Activated T-cell treated with anti-CD3 and anti-CD28 coated beads, Interleukin-2, amount 50 U/mL, for 1 hour (primary cell): ENCODE measurements at regions not wholly inside any gene's neighbourhood (a gene's known extent, or its start where the extent isn't known, plus 50 kb on each side); places are given as distances from the start of the nearest gene placed in this dataset.
"Not testable (repeated sequence)": the region's sequence is repeated elsewhere in the genome, so short reads cannot be mapped to it uniquely, and the experiment has no call there.

Source experiments
- DNase-seq: peaks from one replicate; pipeline ENCODE4 v3.0.0-alpha.2; 2020

DNA sequence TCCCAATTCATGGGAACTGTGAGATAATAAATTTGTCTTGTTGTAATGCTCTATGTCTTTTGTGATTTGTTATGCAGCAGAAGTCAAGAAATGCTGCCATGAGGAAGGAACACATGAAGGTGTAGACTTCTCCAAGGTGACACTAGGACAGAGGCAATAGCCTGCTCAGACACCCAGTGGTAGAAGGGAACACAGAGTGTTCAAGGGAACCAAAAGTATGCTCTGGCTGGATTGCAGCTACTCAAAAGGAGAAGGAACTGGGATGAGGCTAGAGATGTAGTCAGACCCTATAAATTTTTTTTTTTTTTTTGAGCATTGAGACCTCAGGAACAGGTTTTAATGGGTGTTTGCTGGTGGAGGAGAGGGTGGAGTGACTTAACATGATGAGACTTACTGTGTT is 232.5 kb downstream of the PARP8 start:
- DNase-seq: no peak

DNA sequence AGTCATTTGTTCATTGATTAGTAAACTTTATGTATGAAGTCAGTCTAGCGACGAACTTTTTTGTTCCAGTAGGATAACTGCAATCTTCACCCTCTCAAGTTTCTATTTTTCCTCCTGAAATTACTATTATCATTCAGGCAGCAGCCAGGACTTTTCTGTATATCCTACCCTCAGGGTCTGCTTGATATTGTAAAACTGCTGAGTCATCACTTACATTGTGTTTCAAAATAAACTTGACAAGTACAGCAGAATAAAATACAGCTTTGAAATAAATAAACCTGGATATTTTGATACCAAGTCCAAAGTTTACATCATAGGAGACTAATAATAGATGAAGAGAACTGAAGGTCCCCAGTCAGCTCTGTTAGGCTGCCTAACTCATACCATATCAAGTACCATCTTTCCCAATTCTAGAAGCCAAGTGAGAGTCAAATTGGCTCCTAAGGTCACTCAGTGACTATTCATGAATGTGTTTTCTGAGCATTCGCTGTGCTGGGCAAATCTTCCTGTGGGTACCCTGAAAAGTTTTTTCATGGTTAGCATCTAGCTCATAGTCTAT is 234.6 kb downstream of the PARP8 start:
- DNase-seq: no peak

DNA sequence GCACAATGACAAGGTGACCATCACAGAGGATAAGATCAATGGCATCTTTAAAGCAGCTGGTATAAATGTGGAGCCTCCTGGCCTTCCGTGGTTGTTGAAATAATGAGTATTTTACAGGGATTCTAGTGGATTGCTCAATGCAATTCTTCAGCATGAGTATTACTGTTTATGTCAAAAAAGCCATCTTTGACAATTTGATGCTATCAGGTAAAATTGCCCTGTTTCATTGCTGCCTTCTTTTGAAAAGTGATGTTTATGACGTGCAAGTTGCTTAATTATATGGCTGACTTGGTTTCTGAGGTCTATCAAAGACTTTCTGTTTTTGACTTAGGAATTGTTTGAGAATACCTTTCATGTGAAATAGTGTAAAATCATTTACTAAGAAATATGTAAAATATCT is 237.2 kb downstream of the PARP8 start:
- no peak for DNase-seq

DNA sequence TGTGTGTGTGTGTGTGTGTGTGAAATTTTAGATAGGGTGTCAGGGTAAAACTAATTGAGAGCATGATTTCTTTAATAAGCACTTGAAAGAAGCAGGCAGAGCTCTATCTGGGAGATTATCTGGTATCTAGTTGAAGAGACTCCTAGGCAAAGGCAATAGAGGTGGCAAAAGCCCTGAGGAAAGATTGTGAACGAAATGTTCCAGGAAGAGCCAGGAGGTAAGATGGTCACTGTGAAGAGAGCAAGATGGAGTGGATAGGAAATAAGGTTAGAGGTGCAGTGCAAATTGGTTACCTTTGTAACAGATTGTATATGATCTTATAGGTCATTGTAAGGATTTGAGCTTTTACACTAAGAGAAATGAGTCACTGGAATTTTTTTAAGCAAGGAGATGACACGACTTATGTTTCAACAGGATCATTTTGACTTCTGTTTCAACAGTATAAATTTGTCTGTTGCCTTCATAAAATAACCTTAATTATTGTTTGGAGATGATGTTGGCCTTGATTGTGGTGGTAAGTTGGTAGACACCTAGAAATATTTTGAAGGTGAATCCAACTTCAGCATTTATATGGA is 239.6 kb downstream of the PARP8 start:
- DNase-seq: no peak

DNA sequence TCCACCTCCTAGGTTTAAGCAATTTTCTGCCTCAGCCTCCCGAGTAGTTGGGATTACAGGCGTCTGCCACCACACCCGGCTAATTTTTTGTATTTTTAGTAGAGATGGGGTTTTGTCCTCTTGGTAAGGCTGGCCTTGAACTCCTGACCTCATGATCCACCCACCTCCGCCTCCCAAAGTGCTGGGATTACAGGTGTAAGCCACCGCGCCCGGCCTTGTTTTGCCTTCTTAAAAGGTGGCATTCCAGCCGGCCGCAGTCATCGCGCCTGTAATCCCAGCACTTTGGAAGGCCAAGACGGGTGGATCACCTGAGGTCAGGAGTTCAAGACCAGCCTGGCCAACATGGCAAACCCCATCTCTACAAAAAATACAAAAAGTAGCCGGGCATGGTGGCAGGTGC is 253.7 kb downstream of the PARP8 start:
- DNase-seq: not testable (repeated sequence)

DNA sequence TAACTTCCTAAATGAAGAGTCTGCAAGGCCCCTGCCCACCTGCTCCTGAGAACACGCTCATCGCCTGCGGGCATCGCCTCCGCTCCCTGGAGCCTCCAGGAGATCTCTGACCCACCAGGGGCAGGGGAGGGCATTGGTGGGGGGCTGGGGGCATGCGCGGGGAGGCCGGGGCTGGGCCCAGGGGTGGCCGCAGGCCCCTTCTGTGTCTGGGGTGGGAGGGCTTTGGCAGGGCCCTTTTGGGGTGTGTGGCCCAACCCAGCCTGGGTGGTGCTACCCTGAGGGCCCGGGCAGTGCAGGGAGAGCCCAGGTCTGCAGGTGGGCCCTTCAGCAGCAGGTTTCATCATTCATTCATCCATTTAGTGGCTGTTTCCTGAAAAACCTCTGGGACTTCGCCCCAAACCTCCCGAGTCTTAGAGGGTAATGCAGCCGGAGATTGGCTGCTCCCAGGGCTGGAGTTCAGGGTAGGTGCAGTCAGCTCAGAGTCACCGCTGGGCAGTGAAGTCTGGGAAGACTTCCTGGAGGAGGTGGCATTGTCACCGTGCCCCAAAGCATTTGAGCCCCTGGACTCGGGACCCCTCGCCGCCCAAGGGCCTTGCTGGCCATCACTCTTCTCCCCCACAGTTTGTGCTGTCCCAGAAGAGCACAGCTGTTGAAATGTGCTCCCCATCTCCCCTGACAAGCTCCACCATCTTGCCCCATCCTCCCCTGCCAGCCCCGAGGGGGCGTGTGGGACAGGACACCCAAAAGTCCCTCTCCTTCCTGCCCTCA is 255.1 kb downstream of the PARP8 start:
- DNase-seq: no peak

DNA sequence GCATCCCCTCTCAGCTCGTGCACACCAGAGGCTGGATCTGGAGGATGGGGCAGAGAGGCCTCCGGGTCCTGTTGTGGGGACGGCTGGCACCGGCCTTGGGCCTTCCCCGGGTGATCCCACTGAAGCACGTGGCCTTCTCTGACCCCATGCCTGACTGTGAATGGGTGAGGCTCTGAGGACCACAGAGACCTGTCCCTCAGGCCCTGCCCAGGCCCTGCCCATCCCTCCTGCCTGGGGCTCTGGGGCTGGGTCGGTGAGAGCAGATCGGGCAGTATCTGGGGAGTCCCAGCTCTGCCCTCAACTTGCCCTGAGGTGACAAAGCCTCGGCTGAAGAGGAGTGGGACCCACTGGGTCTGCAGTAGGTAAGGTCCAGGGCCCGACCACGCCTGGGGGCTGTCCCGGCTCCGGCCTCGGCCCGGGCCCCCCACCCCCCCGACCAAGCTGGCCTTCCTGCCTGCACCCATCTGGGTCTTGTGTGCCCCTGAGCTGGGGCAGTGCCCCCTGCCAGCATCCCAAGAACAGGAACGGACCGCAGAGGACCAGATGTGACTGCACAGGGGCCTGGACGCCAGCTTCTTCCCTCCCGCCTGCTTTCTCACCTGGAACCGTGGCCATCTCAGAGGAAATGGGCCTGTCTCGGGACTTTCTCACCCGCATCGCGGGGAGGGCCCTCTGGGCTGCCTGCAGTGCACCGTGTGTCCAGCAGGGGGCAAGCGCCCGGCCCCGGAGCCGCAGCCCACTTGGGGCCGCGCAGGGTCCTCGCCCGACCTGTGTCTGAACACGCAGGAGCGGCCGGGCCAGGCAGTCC is 255.9 kb downstream of the PARP8 start:
- DNase-seq: peak; percentile 20

DNA sequence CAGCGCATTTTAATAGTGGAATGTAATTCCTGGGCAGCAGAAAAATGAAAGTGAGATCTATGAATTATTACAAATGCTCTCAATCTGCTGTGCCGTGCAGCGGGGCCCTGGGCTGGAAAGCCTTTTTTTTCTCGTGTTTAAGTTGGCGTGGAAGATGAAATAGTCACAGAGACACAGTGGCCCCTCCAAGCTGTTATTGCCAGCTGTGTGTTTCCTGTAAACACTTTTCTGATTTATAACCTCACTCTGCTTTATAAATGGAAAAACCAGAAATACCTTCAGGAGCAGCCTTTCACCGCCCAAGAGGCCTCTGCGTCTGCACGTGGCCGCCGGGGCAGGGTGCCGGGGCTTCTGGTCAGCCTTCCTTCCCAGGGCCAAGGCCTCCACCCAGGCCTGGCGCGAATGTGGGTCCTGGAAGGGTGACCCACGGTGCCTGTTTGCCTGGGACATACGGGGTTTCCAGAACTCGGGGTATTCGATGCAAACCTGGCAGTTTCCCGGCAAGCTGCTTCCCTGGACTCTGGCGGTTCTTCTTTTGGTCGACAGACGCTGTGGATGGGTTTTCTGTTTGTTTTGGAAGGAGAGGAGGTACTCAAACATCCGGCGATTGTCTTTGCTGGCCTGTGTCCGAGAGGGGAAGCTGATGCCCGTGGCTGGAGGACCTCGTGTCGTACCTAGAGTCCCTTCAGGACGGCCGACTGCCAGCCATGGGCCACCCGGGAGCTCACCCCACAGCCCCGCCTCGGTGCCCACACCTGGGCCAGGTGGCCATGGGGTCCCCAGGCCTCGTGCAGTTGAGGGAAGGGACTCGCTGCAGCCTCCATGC is 256.7 kb downstream of the PARP8 start:
- DNase-seq: no peak

DNA sequence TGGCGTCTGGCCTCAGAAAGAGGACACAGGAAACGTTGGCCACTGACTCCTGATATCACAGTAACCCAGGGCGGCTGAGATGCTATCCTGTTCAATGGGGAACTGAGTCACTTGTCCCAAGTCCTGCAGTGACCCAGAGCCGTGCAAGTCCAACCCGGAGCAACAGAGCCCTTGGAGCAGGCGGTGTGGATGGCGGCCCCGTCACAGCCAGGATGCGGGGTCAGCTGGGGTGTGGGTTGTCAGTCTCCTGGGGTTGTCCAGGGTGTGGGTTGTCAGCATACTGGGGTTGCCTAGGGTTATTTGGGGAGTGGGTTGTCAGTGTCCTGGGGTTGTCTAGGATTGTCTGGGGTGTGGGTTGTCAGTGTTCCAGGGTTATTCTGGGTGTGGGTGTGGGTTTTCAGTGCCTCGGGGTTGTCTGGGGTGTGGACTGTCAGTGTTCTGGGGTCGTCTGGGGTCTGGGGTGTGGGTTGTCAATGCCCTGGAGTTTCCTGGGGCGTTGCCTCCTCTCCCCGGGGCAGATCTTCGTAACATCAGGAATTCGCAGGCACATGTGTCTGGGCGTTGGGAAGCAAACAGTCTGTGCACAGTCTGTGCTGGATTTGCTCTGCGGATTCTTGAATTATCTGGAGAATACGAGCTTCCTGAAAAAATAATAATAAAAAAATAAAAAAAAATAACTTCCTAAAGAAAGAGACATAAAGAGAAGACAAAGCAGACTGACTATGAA is 257.5 kb downstream of the PARP8 start:
- no peak for DNase-seq

DNA sequence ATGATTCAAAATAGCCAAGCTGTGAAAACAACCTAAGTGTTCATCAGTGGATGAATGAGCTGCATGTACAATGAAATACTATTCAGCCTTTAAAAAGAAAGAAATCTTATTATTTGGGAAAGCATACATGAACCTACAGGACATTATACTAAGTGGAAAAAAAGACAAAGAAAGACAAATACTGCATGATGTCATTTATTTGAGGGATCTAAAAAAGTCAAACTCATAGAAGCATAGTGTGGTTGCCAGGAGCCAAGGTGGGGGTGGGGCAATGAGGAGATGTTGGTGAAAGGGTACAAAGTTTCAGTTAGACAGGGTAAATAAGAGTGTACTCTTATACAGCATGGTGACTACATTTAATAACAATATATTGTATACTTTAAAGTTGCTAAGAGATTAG is 261.5 kb downstream of the PARP8 start:
- no peak for DNase-seq

DNA sequence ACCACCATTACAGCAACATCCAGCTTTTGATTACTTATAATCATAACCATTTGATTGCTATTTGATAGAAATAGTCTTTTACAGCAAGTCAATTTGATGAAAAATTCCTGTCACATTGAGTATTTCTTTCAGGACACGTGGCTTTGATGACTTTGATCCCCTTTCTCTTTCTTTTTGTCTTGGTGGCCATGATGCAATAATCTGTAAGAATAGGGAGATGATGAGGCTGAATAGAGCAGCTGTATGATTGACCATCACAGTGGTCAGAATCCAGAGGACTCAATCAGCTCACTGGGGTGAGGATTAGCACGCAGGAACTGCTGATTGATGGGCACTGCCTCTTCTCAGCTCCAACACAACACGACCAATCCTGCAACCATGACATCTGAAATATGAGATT is 262.7 kb downstream of the PARP8 start:
- no peak for DNase-seq

DNA sequence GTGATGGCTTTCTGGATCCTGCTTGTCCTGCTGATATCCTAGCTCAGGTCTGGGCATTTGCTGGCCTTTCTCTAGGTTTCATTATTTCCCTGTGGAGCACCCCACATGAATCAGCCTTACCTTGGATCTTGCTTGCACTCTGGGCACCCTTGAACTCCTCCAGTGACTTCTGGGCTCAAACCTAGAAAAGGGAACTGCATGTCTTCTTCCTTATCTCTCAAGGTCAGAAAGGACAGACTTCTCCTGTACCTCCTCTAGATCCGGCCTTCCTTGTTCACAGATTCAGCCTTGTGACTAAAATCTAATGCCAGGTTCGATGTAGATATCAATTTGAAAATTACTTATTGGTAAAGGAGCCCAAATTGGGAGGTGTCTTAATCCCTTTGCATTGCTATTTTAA is 267.9 kb downstream of the PARP8 start:
- no peak for DNase-seq

DNA sequence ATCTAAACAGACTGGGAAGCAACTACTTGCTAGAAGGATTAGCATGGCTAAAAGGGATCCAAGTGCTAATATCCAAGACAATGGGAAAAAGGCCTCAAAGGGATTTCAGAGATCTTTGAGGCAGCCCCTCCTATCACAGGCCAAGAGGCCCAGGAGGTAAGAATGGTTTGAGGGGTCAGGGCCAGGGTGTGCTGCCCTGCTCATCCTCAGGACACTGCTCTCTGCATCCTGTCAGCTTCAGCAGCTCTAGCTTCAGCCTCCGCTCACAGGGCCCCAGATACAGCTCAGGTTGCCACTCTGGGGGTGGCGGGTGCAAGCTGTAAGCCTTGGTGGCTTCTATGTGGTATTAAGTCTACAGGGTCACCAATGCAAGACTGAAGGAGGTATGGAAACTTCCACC is 278.7 kb downstream of the PARP8 start:
- DNase-seq: no peak

DNA sequence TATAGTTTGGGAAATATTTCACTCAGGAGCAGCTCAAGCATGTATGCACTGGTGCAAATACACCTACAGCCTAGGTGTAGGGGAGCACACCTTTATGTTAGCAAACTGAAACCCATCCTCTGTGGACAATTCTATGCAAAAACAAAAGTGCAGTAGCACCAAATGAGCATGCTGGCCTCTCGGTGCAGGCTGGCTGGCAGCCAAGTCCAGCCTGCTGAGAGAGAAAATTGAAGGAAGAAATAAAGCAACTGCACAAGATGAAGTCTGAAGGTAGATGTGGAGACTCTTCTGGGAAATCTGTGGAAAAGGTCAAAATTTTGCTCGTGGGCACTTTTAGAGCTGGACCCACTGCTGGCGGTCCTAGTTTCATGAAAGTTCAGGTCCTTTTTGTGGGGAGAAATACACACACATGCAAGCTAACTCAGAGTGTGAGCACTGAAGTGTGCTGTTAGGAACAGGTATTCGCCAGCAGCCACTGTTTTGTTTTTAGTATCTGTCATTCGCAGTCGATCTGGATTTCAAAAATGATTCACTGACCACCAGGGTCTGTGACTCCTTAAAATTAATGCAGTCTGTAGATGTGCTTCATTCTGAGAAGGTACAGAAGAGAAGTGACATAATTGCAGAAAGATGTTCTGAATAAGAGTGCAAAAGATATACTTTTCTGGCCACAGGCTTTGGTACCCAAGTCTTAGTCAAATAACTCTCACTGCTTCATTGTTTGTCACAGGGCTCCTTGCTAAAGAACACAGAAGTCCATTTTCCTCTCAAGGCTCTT is 281.7 kb downstream of the PARP8 start:
- DNase-seq: no peak

DNA sequence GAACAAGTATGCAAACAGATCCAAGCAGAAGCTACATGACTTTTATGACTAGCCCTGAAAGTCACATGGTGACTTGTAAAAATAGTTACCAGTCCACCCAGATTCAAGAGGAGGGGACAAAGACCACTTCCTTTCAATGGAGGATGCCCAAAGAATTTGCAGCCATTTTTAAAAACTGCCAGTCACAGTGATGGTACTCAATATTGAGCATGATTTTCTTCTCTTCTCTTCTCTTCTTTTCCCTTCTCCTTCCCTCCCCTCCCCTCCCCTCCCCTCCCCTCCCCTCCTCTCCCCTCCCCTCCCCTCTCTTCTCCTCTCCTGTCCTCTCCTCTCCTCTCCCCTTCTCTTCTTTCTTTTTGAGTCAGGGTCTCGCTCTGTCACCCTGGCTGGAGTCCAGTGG is 286.9 kb downstream of the PARP8 start:
- no peak for DNase-seq

DNA sequence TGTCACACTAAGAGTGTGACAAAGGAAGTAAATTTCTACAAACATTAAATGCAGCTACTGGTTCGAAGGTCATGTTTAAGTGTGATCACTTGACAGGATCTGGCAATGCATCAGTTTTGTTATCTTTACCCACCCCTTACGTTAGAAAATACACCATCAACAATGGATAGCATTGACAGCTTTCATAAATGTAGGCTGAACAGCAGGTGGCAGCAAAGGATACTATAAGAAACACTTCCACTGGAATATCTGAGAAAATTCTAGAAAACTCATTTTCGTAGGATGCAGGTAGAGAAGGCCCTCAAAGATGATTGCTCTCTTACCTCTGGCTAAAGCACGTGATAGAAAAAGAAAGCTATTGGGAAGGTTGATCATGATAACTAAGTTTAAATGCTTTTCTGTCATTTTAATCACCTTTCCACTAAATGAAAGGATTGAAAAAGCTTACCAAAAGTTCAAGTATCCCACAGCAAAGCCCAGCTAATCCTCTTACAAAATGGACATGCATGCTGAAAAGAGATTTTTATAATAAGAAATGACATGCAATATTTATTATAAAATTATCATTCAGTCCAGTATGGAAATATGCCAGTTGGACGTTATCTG is 292.5 kb downstream of the PARP8 start:
- no peak for DNase-seq

DNA sequence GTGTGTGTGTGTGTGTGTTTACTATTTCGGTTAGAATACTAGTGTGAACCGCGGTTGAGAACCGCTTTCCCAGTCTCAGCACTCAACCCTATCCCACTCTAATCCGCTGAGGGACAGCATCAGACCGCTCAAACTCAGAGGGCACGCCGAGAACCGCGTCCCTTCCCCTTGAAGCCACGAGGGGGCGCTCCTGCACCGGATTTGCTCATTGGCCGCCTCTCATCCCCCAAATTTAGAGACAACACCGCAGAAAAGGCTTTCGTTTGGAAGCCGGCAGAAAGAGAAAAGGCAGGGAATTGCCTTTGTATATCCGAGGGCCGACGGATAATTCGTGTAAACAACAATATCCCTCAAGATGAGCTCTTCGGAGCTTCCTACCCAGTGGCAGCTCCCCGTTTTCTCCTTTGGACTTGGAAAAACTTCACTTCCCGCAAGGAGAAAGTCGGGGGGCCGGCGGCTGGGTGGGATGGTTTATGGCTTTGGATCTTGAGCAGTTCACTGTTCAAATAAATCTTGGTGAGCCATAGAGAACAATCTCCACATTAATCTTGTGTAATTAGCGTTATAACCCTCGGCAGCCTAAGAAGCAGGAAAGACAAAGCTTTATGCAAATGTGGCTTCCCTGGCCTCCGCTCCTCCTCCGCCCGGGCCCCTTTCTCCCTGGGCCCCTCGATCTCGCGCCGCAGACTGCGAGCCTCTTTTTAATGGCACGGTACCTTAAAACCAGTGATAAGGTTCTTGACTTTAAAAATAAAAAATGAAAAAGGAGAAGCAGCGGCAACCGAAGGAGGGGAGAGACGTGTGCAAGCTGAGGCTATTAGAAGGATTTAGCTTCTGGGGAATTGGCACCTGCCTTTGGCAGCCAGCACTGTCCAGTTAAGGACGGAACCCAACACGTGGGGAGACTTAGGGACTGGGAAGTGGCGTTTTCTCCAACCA is 296.8 kb downstream of the PARP8 start:
- peak; percentile 58 for DNase-seq

DNA sequence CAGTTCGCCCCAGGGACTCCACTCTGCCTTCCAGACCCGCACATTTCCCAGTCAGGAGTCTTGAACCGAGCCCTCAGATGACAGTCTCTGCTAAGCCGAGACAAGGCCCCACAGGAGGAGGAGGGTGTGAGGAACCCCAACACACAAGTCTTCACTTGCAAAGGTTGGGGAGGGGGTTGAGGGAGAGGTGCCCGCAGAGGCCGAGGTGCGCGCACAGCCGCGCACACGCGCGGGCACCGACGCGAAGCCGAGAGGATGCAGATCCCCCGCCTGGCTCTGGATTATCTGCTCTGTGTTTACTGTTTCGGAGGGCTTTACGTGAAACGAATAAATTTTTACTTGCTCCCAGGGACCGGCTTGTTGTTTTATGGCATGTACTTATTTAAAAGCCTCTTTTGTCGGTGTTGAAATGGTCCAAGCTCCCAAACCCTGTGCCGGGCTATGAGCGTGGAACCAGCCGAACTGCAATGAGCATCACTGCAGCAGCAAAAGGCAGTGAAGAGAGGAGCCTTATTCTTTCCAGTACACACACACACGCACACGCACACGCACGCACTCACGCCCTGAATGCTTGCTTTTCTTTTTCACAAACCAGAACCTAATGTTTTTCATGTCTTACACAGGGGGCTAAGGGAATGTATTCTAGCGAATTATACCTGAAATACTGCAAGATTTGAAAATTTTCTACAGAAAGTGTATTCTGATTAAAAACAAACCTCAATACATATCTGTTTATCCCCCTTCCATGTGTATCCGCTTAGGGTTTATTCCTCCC is 297.7 kb downstream of the PARP8 start:
- no peak for DNase-seq
